NCI-H2227 (cell line): ENCODE measurements at regions not wholly inside any gene's neighbourhood (a gene's known extent, or its start where the extent isn't known, plus 50 kb on each side); places are given as distances from the start of the nearest gene placed in this dataset.

Experiments used
- DNase-seq: peaks from one replicate; lab custom pipeline; 2025; ENCODE audit not compliant: unreplicated experiment; lab: John Stamatoyannopoulos, UW

DNA sequence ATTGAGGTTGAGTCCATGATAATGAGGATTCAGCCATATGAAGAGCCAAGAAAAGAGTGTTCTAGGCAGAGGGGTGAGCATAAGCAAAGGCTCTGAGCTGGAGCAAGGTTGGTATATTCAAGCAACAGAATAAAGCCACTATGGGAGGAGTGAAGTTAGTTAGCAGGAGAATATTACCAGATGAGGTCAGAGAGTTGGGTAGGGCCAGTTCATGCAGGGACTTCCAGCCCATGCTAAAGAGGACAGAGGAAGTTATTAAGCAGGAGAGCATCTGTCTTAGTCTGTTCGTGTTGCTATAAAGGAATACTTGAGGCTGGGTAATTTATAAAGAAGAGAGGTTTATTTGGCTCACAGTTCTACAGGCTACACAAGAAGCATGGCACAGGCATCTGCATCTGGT, 57.1 kb upstream of the ATG10 start:
- DNase-seq, result no peak

- no peak for DNase-seq
Observed at GRCh38 chr5:81912933-81913332, 58.9 kb upstream of the ATG10 start.

DNA sequence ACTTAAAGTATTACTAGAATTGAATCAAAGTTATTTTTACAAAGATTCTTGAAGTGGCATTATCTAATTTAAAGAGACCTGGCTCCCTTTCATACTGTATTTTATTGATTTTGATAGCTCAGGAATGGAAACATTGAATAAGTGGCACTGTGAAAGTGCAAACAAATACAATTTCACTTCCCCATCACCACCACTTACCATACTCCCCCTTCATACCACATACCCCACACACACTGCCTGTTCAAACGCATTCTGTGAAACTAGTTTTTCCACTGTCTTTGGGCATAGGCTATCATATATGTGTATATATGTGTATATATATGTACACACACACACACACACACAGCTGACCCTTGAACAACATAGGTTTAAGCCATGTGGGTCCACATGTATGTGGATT, 62.1 kb upstream of the ATG10 start:
- DNase-seq, result no peak

- no peak for DNase-seq
Observed at GRCh38 chr5:81908771-81909170, 63.1 kb upstream of the ATG10 start.

DNA sequence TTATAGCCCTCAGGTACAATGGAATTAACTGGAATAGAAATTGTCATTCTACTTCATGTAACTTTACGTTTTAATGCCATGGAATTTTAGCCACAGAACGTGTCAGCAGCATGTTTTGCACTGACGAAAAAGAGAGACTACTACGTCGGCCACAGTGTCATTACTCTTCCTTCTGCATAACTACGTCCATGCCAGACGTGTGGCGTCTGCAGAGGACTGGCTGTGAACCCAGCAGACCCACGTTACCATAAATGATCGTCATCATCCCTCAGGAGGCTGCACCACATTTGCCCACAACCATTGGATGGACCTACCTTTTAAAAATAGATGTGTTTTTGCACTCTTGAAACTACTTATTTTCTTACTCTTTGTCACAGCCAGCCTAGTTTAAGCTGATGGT, 63.8 kb upstream of the ATG10 start:
- DNase-seq, result no peak

GRCh38 chr5:81907012-81907635, 64.7 kb upstream of the ATG10 start:
- DNase-seq, result no peak

- no peak for DNase-seq
Observed at GRCh38 chr5:81906086-81906485, 65.7 kb upstream of the ATG10 start.

- no peak for DNase-seq
Observed at GRCh38 chr5:81904861-81905260, 67.0 kb upstream of the ATG10 start.

DNA sequence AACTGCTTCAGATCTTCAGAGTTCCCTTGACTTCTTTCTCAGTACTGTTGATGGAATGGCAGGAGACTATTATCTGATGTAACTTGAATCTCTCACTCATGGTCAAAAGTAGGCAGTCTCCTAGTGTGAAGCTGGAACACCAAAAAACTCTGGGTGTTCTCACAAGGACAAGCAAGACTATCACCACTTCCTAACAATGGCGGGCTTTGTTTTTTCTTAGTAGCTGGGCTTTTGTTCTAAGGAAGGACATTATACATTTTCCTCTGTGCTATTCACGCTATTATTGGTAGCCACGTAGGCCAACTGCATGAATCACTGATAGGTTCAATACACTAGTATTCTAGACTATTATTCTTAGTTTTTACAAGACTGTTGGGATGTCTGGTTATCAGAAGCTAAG, 67.7 kb upstream of the ATG10 start:
- no peak for DNase-seq

- no peak for DNase-seq
Observed at GRCh38 chr5:81901586-81901985, 70.2 kb upstream of the ATG10 start.

- DNase-seq, result no peak
Observed at GRCh38 chr5:81899123-81899522, 72.7 kb upstream of the ATG10 start.

DNA sequence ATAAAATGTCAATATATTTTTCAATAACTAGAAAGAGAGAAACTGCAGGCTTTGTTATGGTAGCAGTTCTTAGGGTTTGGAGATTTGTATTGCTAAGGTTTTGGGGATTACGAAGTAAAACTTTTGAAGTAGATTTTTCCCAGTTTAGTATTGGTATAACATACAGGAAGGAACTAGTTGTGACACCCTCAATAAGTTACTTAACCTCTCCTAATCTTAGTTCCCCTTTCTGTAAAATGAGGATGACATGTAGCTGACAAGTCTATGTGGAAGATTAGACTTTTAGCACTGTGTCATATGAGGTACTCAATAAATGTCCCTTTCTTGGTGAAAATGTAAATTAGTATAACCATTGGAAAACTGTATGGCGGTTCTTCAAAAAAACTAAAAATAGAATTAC, 73.4 kb upstream of the ATG10 start:
- no peak for DNase-seq

- no peak for DNase-seq
Observed at GRCh38 chr5:81896764-81897163, 75.1 kb upstream of the ATG10 start.

DNA sequence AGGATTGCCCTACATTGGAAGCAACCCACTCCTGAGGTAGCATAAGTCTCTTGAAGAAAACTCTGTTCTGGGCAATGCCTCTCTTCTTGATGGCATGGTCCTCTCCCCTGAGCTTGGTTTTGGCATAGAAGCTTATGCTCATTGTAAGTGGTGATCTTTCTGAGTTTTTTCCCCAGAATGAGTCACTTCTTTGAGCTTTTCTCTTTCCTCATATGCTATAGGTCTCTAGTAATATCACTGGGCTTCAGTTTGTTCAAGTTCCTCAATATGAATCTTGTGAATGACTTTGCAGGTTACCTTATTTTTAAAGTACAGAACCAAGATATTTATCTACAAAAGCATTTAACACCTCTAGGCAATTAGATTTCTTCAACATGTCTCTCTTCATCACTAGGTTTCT, 76.5 kb upstream of the ATG10 start:
- no peak for DNase-seq

DNA sequence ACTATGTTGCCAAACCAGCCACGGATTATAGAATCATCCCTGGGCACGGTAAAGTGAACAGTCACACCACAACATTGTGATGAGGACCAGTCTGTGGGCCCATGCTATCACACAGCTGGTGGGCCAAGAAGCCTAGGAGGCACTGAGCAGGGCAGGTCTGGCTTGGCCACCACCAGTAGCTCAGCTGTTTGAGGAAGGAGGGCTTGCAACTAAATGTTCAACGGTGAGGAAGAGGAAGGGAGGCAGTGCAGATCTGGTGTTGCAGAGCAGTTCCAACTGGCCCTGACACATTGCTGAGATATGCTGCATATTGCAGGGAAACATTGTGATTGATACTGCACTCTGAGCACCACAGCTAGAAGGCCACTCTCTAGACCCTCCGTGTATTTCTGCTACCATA, 77.9 kb upstream of the ATG10 start:
- no peak for DNase-seq

DNA sequence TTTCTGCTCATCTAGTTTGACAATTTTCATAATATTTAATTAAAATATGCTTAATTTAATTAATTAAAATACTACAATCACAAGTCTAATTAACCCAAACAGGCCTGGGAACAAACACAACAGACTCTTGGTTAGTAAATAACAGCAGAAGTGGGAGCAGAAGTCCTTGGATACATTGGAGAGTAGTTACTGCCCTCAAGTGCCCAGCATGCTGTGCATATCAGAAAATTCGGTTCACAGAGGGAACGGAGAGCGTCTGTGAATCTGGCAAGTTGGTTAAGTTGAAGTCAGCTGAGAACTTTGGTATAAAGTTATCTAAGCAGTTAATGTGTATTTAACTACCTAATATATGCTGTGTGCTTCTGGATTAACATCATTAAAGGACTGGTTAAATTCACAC, 87.0 kb upstream of the ATG10 start:
- DNase-seq, result no peak

DNA sequence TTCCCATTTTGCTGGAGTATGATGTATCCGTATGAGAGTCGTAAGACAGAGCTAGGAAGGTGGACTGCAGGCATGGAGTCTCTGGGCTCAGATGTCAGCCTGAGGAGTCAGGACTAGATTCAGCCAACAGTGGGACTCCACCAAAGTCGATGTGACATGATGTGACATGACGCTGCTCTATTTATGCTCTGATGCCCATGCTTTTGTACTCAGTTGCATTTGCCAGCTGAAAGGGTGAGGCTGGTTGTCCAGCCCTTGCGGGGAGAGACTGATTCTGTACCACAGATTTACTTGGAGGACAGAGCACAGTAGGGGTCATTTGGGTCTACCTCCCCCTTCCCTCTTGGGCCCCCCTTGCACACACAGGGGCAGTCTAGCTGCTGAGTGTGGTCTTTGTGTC, 88.5 kb upstream of the ATG10 start:
- no peak for DNase-seq

DNA sequence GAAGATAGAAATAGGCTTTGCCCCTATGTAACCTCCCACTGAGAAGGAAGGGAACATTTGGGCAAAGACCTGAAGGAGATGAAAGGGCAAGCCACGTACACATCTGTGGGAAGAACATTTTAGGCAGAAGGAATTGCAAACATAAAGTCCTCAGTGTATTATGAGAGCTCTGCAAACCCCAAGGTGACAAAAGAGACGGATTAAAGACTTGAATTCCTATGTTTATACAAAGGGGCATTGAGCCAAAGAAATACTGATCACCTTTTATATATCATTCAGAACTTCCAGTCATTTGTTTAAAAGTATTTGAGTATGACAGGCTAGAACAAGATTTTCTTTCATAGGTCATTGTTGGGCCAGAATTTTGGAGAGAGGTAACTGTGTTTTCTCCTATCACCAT, 90.2 kb upstream of the ATG10 start:
- DNase-seq, result no peak

DNA sequence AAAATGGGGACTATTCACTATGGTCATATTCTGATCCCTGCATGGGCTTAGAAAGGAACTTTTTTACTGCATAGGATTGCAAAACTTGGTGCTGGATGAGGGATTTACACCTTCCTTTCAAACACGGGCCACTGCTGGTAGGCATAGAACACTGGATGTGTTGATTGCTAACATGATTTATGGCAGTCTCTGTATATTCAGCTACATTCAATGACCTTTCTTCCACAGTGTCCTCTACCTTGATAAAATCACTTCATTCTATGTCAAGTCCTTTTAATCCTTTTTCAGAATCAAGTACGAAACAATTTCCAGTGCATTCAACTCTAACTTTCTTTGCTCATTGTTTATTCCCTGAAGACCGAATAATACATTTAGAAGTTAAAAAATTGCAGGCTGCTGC, 91.9 kb upstream of the ATG10 start:
- no peak for DNase-seq

GRCh38 chr5:81878333-81878732, 93.5 kb upstream of the ATG10 start:
- no peak for DNase-seq

DNA sequence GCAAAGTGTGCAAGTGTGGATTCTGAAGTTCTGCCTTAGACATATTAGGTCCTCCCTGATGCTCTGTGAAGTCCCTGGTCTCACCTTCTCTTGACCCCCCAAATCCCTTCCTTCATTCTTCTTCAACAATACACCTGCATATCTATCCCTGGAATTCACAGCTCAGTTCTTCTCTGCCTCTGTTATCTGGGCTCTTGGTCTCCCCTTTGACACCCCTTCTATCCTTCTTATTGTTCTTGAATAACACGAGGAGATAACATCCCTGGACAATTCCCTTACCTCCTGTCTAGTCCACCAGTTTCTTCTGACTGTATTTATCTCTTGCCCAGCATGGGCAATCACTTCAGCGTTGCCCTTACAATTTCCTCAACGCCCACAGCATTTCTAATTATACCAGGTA, 104.8 kb upstream of the ATG10 start:
- DNase-seq, result no peak

DNA sequence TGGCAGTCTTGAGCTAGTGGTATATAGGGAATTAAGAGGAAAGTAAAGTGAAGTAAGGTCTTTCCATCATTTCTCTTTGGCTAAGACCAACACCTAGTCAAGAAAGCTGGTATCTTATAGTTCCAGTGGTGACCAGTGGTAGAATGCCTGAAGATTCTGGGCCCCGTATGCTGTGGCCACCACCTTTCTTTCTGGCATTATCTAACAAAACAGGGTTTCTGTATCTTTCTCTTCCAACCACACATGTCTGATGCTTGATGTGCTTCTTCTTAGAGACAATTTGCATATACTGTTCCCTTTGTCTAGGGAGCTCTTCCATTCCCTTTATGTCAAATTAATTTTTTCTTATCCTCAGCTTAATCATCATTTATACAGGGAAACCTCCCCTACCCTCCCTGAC, 109.9 kb upstream of the SSBP2 start:
- DNase-seq, result no peak

- no peak for DNase-seq
Observed at GRCh38 chr5:81859624-81860023, 108.7 kb upstream of the SSBP2 start.
